Peyer's patch (tissue), 4 donors: ENCODE measurements at regions not wholly inside any gene's neighbourhood (a gene's known extent, or its start where the extent isn't known, plus 50 kb on each side); places are given as distances from the start of the nearest gene placed in this dataset.

Experiments used
- POLR2A ChIP-seq, 2 donors: fragments of 450-650 bp; IDR thresholded peaks; one replicate each; pipeline ENCODE4 v1.5.1; 2017; ENCODE audit warnings: antibody characterized with exemption in 2 of 2, mild to moderate bottlenecking in 2 of 2, moderate library complexity in 2 of 2
- TF ChIP-seq, protein P1 (sequence below), 6 experiments: fragments of 450-650 bp in 4 of 6; fragments of 200-600 bp in 2 of 6; sonication (generic) in 1 of 6; IDR thresholded peaks; one replicate each; pipeline ENCODE4 v1.5.1; 2017 to 2019; ENCODE audit warnings: antibody characterized with exemption in 6 of 6, mild to moderate bottlenecking in 3 of 6, moderate library complexity in 1 of 6

DNA sequence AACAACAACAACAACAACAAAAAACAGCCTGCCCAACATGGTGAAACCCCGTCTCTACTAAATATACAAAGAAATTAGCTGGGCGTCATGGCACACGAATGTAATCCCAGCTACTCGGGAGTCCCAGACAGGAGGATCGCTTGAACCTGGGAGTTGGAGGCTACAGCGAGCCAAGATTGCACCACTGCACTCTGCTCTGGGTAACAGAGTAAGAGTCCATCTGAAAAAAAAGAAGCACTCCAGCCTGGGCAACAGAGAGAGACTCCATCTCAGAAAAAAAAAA, 344.1 kb upstream of the PLGLB2 start:
- TF ChIP-seq, protein P1, sequence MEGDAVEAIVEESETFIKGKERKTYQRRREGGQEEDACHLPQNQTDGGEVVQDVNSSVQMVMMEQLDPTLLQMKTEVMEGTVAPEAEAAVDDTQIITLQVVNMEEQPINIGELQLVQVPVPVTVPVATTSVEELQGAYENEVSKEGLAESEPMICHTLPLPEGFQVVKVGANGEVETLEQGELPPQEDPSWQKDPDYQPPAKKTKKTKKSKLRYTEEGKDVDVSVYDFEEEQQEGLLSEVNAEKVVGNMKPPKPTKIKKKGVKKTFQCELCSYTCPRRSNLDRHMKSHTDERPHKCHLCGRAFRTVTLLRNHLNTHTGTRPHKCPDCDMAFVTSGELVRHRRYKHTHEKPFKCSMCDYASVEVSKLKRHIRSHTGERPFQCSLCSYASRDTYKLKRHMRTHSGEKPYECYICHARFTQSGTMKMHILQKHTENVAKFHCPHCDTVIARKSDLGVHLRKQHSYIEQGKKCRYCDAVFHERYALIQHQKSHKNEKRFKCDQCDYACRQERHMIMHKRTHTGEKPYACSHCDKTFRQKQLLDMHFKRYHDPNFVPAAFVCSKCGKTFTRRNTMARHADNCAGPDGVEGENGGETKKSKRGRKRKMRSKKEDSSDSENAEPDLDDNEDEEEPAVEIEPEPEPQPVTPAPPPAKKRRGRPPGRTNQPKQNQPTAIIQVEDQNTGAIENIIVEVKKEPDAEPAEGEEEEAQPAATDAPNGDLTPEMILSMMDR (IDR thresholded peaks at IDR 0.05), result no peak
- no peak for TF ChIP-seq POLR2A (IDR thresholded peaks at IDR 0.05)
